Lung (tissue), 11 donors: ENCODE measurements at regions not wholly inside any gene's neighbourhood (a gene's known extent, or its start where the extent isn't known, plus 50 kb on each side); places are given as distances from the start of the nearest gene placed in this dataset.
A peak's percentile ranks its signal among the peaks of the same experiment; 100 is the strongest.

ENCODE experiments used
- ATAC-seq: fragments of 200-7000 bp; cut with Tn5 transposase; one replicate; pipeline ENCODE4 v1.9.1; 2020; ENCODE audit warnings: moderate number of reproducible peaks; ENCODE audit not compliant: insufficient read depth, low FRiP score
- DNase-seq, 3 donors: peaks; one replicate each; pipeline ENCODE4 v3.0.0-alpha.2; 2013 to 2017
- H3K27ac ChIP-seq, 2 donors: one replicate each; pipeline ENCODE4 v1.5.1; 2013; ENCODE audit warnings: mild to moderate bottlenecking in 2 of 2, moderate library complexity in 2 of 2, control low read depth in 1 of 2, inconsistent platforms in 1 of 2, low read depth in 1 of 2, low read length in 1 of 2
- H3K27me3 ChIP-seq, 3 donors: one replicate each; pipeline ENCODE4 v1.5.1; 2013; ENCODE audit warnings: low read length in 2 of 3; ENCODE audit not compliant: control insufficient read depth in 3 of 3, insufficient read depth in 3 of 3
- H3K36me3 ChIP-seq, 4 donors: one replicate each; pipeline ENCODE4 v1.5.1; 2013; ENCODE audit warnings: low read length in 4 of 4, mild to moderate bottlenecking in 1 of 4, moderate library complexity in 1 of 4; ENCODE audit not compliant: control insufficient read depth in 4 of 4, insufficient read depth in 4 of 4
- H3K4me1 ChIP-seq, 5 donors: one replicate each; pipeline ENCODE4 v1.5.1; 2013; ENCODE audit warnings: low read length in 5 of 5, mild to moderate bottlenecking in 2 of 5, moderate library complexity in 1 of 5; ENCODE audit not compliant: control insufficient read depth in 5 of 5, insufficient read depth in 5 of 5
- H3K4me3 ChIP-seq: one replicate; pipeline ENCODE4 v1.5.1; 2013; ENCODE audit warnings: mild to moderate bottlenecking, control low read depth, moderate library complexity
- H3K9ac ChIP-seq, 2 donors: one replicate each; pipeline ENCODE4 v1.5.1; 2013; ENCODE audit warnings: low read length in 2 of 2, control low read depth in 1 of 2; ENCODE audit not compliant: insufficient read depth in 1 of 2
- H3K9me3 ChIP-seq, 4 donors: one replicate each; pipeline ENCODE4 v1.5.1; 2013; ENCODE audit warnings: low read length in 3 of 4, mild to moderate bottlenecking in 1 of 4, moderate library complexity in 1 of 4; ENCODE audit not compliant: control insufficient read depth in 4 of 4, insufficient read depth in 3 of 4
- CTCF ChIP-seq: IDR thresholded peaks from 2 replicates; pipeline ENCODE4 v1.5.1; 2012; ENCODE audit warnings: mild to moderate bottlenecking; ENCODE audit errors: control extremely low read depth, extremely low read depth
- WGBS, 2 donors: extraction: QIAGEN DNeasy Blood & Tissue Kit; methylation state at CpG; one replicate each; pipeline ENCODE4 v1.1.7; 2013; 5-methylcytosine and 5-hydroxymethylcytosine counted together
- donor health status: control.
- donor health status: control.
- donor health status: Bipolar disorder and iron deficiency.
- donor health status: healthy.
- donor health status: DM: yes; HTN: yes; CAD: no.

- no peak for ATAC-seq
- Histone ChIP-seq H3K27ac (no peak overlapping the region), H3K27me3 (no peaks in the 10 kb centered on the region), H3K9me3 (peaks cover 0 to 2% (median 0%) of the 10 kb centered on the region in 4 donors), H3K9ac (no peak overlapping the region), H3K4me1 (peaks cover 0 to 8% (median 0%) of the 10 kb centered on the region in 5 donors), H3K4me3 (no peak overlapping the region), H3K36me3 (no peaks in the 10 kb centered on the region)
- peak; percentile 49 to 68 (median 54) for DNase-seq
- WGBS, 2 donors, result 62 to 63% methylated on average over 11 of the region's 11 CpGs
- TF ChIP-seq CTCF, result no peak
These were observed 201.0 kb downstream of the NDUFA10 start for GRCh38 chr2:239824046-239824694.

GRCh38 chr2:239822146-239822831 lies 202.9 kb downstream of the NDUFA10 start:
- Histone ChIP-seq H3K4me3 (no peak overlapping the region), H3K9me3 (peaks cover 0 to 3% (median 0%) of the 10 kb centered on the region in 4 donors), H3K4me1 (peaks cover 0 to 9% (median 0%) of the 10 kb centered on the region in 5 donors), H3K27me3 (no peaks in the 10 kb centered on the region), H3K36me3 (no peaks in the 10 kb centered on the region), H3K9ac (no peak overlapping the region), H3K27ac (no peak overlapping the region)
- WGBS, 2 donors, result 88 to 93% methylated on average over 16 of the region's 16 CpGs
- DNase-seq, result no peak
- ATAC-seq, result no peak
- no peak for TF ChIP-seq CTCF

- no peak overlapping the region for H3K27ac ChIP-seq
- TF ChIP-seq CTCF, result no peak
- peaks cover 0 to 9% (median 0%) of the 10 kb centered on the region in 5 donors for H3K4me1 ChIP-seq
- ATAC-seq (no peak), DNase-seq (no peak)
- no peaks in the 10 kb centered on the region for H3K27me3 ChIP-seq
- no peak overlapping the region for H3K9ac ChIP-seq
- peaks cover 0 to 3% (median 0%) of the 10 kb centered on the region in 4 donors for H3K9me3 ChIP-seq
- H3K36me3 ChIP-seq, result no peaks in the 10 kb centered on the region
- no peak overlapping the region for H3K4me3 ChIP-seq
- WGBS, 2 donors, result 86 to 91% methylated on average over 4 of the region's 4 CpGs
These were observed 203.5 kb downstream of the NDUFA10 start for GRCh38 chr2:239821694-239822075.
